ENCODE measurements at regions not wholly inside any gene's neighbourhood (a gene's known extent, or its start where the extent isn't known, plus 50 kb on each side); places are given as distances from the start of the nearest gene placed in this dataset.
"Not testable (repeated sequence)": the region's sequence is repeated elsewhere in the genome, so short reads cannot be mapped to it uniquely, and the experiment has no call there.

DNA sequence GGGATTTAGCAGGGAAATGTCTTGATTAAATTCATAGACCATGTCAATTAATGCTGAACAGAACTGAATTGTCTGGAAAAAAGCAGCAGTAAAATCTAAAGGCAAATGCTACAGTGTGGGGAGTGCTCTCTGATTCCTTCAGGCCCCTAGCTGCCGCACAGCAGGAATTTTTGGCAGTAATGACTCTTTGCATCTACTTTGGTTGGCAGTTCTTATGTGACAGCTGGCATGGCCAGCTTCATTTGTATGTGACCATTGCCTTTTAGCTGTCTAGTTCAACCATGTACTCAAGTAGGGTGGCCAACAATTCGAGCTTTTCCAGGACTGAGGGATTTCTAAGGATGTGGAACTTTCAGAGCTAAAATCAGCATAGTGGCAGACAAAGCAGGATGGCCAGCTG is 499.1 kb upstream of the MAN1A1 start:
- DNase-seq: no peak

DNA sequence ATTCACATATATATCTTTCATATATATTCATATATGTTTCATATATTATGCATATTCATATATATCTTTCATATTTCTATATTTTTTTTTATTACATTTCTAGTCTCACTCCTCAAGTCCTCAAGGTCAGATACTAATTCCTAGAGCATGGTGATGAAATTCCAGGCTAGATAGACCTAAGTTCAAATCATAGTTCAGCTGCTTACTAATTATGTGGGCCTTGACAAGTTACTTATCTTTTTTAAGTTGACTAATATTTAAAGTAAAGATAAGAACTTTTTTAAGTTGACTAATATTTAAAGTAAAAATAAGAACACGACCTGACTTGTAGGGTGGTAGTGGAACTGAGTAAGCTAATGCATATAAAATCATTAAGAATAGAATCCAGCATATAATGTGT is 495.6 kb upstream of the MAN1A1 start:
- no peak for DNase-seq

DNA sequence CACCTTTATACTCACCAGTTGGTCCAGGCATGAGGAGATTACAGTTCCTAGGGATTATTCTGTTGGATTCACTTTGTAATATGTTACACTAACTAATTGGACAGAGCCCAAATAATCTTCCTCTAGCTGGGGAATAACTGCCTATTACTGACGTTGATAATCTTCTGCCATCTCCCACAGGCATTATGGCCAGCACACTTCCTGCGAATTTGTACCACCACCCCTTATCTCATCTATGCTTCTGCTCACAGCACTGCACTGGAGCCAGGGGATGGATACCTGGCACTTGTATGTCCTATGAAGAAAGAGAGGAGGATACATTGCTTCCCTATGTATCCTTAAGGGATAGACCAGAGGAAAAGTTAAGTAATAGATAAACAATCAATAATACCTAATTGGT is 494.8 kb upstream of the MAN1A1 start:
- no peak for DNase-seq

DNA sequence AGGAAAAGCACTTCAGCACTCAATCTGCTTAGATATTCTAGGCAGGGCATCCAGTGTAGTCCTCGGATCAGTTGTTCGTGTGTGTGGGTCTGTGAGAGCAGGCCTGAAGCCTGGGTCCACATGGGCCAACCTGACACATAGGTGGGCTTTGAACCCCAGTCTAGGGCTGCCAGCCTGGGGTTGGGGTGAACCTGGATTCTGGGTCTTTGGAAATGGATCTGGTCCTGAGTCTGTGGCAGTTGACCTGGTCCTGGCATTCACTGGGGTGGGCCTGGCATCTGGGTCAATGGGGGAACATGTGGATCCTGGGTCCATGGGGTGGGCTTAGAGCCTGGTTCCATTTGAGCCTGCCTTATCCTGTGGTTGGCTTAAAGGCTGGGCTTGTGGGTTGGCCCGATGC is 492.6 kb upstream of the MAN1A1 start:
- no peak for DNase-seq

DNA sequence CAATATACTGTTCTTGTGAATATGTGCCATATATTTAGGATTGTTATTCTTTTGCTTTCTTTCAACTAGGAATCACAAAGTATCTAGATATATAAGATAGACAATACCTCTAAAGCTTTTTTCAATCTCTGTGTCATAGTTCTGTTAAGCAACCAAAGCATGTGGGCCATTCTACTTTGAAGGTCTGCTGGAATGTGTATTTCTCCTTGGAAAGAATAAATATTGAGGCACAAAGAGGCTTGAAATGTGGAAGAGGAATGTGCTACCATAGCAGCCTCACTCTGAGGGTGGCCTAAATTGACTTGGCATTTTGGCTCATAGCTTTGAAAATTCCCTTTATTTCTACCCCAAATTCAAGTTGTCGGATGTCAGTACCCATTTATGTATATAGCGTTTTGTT is 488.5 kb upstream of the MAN1A1 start:
- DNase-seq: no peak

DNA sequence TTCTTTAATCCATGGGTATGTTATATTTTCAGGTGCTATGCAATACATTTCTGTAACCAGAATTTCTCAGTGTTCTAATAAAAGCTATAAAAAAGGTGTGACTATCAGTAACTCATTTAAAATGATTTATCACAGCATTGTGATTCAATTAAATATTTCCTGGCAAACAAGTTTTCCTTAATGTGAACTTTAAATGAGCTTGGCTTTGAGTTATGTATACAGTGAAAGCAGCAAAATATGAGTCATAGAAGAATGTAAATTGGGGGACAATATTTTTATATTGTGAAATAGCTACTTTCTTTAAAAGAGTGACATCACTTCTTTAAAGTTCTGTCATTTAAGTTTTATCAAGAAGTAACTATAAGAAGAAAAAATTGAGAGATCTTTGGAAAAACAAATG is 484.9 kb upstream of the MAN1A1 start:
- DNase-seq: no peak

DNA sequence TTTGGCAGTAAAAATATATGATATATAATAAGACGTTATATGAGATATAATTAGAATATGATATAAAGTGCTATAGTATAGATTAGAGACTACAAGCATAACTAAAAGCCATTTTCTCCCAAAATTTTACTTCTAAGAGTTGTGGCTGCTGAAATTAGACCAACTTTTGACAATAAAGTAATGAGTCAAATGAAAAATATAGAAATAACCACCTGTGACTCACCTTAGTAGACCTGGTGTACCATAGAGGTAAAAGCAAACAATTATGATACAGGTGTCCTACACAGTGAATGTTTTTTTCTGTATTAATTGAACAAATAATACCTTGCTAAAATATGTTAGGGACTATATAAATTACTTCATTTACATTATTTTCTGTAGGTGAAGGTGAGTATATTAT is 482.9 kb upstream of the MAN1A1 start:
- DNase-seq: no peak

DNA sequence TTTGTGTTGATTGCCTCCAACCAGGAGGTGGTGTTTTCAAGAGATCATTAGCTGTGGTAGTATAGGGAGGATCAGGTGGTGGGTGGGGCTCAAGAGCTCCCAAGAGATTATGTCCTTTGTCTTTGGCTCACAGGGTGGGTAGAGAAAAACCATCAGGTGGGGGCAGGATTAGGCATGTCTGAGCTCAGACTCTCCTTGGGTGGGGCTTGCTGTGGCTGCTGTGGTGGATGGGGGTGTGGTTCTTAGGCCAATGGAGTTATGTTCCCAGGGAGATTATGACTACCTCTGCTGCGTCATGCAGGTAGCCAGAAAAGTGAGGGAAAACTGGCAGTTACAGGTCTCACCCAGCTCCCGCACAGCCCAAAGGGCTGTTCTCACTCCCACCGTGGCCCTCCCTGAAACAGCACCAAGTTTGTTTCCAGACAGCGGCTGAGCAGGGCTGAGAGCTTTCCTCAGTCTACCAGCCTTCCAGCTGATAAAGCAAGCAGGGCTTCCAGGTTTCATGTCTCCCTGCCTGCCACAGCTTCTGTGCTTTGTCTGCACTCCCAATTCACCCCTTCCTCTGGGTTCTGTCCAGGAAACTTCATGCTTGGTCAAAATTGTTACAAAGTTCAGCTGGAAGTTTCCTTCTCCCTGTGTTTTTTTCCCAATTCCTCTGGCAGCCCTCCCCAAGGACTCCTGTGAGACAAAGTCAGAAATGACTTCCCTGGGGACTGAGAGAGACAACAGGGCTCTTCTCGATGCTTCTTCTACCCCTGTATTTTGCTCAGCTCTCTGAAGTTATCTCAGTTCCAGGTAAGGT is 481.1 kb upstream of the MAN1A1 start:
- no peak for DNase-seq

DNA sequence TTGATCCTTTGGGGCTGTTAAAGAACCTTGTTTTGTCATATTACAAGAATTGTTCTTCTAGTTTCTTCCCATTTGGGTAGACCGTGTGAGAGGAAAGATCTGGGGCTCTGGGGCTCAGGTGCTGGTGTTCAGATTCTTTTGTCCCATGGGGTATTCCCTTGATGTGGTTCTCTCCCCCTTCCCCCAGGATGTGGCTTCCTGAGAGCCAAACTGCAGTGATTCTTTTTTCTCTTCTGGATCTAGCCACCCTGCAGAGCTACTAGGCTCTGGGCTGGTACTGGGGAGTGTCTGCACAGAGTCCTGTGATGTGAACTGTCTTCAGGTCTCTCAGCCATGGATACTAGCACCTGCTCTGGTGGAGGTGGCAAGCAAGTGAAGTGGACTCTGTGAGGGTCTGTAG is 480.5 kb upstream of the MAN1A1 start:
- no peak for DNase-seq

DNA sequence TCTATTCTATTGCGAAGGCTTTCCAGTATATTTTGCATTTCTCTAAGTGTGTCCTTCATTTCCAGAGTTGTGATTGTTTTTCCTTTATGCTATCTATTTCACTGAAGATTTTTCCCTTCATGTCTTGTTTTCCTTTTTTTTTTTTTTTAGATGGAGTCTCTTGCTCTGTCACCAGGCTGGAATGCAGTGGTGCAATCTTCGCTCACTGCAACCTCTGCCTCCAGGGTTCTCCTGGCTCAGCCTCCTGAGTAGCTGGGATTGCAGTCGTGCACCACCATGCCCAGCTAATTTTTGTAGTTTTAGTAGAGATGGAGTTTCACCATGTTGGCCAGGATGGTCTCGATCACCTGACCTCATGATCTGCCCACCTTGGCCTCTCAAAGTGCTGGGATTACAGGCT is 479.9 kb upstream of the MAN1A1 start:
- not testable (repeated sequence) for DNase-seq

DNA sequence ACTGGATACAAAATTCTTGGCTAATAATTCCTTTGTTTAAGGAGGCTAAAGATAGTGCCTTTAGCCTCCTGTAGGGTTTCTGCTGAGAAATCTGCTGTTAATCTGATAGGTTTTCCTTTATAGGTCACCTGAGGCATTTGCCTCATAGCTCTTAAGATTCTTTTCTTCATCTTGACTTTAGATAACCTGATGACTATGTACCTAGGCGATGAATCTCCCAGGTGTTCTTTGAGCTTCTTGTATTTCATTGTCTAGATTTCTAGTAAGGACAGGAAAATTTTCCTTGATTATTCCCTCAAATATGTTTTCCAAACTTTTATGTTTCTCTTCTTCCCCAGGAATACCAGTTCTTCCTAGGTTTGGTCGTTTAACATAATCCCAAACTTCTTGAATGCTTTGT is 479.4 kb upstream of the MAN1A1 start:
- no peak for DNase-seq

DNA sequence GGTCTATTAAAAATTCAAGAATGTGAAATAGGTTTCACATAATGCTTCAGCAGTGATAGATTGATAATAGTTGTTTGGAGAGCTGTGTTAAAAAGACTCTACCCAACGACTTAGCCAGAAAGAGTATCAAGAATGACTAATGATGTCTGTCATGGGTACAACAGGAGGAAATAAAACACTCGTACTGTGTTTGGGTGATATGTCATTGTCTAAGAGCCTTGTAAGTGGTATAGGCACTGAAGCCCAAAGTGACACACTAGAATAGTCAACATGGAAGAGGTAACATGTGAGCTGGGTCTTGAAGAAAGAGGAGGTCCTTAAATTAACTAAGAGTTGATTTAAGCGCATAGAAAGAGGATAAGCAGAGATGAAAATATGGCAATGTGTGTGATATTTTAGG is 471.8 kb upstream of the MAN1A1 start:
- no peak for DNase-seq

DNA sequence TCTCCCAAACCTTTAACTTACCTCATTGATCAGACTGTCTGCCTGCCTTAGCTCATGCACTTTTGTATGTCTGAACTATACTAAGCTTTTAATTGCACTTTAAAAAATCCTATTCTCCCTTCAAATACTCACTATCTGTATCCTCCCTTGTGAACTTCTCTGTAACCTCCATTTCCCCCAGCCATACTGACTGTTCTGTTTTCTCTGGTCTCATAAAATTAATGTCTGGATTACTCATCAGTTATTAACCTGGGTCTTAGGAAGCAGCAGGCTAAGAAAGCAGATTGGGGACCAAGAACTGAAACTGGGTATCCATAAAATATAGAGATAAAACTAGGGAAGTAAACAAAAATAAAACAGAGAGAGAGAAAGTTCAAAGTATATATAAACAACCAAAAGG is 469.3 kb upstream of the MAN1A1 start:
- no peak for DNase-seq

DNA sequence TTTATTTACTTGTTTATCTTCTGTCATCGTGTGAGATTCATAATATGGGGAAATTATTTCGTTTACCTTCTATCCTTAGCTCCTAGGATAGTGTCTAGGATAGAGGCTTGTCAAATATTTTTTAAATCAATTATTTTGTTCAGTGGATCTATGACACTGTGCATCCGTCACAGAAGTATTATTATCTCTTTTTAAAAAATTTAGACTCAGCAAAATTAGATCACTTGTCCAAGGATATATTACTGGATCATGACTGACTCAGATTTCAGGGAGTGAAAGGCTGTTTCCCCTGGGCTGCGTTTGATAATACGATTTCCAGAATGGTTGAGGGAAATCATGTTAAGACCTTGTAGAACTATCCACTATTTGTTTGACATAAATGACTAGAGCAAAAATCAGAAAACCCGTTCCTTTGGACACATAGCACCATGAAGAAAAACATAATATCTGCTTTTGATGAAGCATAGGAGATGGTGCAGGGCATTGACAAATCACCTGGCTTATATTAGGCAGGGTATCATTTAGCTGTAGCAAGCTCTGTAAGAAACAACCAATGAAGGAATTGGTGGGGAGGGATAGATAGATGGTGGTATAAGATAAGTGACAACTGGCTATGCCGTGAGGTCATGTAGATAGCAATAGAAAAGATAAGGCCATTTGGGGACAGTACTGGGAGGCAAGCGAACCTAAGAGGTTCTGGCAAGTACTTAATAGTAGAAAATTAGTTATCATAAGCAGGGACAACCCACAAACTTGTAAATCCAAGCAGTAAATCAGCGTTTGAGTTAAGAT is 465.2 kb upstream of the MAN1A1 start:
- DNase-seq: no peak

DNA sequence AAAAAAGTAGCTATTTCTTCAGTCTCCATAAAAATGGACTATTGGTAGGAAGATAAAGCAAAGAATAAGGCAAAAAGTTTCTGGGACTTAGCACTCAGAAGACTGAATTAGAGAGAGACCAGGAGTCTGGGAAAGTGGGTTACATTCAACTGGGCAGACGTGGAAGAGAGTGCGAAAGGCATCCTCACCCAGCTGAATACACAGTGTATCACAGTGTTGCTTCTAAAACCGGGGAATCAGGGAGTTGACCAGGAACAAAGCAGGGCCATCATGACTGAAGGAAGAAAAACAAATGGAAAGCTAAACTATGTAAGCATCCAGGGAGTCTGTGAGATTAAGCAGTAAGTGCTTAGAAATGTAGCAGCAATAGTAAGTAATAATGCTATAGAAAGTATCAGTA is 452.9 kb upstream of the MAN1A1 start:
- no peak for DNase-seq

DNA sequence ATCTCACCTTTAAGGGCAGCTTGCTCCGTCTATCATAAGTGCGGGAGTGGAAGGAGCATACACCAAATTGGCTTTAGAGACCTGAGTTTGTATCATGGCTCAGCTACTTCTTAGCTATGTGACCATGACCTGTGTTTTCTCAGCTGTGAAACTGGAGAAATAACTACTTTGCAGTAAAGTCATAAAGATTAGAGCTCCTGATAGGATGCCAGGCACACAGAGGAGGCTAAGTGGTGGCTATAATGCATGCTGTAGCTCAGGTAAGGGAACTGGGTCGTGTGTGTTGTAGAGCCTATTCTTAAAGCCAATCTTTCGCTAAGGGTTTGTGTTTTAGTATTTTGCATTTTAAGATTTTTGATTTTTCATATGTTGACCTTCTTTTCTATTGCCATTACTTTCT is 451.5 kb upstream of the MAN1A1 start:
- no peak for DNase-seq

DNA sequence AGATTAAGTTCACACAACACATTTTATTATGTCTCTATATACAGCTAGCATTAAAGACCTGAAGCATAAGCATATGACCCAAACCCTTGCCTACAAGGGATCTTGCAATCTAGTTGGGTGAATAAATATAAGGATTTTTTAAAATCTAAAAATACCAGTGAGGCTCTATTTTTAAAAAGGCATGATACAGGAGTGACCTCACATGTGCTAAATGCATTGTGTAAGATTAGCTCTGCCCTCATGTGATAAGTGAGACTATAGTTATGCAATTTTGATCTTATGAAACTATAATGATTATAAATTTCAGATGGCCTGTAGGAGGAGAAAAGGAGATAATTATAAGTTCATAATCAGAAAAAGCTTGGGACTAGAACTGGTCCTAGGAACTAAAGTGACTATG is 451.0 kb upstream of the MAN1A1 start:
- no peak for DNase-seq

DNA sequence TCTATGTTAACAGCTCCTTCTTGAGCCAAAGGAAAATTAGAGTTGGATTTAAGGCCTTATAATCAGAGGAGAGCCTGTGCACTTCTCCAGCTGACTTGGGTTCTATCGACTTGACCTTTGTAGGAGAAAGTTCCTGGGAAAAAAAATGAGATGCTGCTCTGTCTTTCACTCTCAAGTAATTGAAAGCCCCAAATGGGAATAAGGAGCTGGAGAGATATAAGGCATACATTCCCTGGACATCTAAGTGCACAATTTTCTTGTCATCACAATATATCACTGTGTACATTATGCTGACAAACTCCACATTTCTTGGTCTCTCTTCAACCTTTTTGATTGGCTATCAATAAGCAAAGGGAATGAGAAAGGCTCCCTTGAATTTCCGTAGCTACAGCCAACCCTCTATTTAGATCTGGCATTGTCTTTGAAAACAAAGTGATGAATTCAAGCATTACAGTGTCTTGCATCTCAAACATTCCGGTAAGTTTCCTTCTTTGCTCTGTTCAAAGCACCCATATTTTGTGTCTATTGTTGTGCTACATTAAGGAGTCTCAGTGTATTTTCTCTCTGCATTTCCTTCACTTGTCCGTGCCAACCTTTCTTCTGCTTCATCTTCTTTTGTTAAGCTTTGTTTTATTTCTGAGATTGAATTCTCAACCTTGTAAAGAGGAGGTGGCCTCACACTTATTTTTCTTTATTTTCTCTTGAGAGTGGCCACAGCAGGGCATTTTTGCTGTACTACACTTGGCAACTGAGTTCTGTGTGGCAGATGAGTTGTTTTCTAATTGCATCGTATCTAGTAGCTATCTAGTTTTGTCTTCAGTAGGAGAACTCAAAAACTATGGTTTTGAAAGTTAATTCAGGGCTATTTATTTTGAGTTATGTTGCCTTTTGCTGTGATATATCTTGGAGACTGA is 450.3 kb upstream of the MAN1A1 start:
- no peak for DNase-seq

DNA sequence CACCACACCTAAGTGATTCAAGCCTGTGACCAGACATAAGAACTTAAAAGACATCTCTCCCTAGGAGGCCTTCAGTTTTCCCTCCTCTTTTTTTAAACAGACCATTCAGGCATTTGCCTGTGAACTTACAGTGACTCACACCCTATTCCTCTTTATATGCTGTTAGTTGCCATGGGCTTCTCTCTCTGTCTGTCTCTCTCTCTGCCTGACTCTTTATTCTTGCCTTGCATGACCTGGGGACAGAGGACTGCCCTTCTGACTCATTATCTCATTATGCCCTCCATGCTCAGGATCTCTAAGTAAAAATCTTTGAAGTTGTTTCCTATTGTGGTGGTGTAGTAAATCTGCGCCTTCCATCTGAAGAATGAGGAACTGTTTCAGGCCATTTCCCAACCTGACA is 442.2 kb upstream of the MAN1A1 start:
- no peak for DNase-seq

DNA sequence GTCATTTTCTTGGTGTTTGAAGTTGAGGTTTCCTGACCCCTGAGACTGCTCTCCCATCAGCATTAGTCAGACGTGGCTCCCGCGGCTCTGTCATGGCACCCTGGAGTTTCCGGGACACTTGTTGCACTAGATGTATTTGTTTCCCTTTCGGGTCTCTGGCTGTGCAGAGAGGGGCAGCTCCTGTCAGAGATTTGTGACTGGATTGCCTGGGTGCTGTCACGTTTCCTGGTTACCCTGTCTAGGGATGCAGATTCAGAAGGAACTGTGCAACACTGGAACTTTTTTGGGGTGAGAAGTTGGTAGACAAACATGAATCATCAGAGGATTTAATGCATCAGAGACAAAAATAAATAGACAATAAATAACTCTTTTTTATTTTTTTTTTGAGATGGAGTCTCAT is 431.8 kb upstream of the MAN1A1 start:
- no peak for DNase-seq

DNA sequence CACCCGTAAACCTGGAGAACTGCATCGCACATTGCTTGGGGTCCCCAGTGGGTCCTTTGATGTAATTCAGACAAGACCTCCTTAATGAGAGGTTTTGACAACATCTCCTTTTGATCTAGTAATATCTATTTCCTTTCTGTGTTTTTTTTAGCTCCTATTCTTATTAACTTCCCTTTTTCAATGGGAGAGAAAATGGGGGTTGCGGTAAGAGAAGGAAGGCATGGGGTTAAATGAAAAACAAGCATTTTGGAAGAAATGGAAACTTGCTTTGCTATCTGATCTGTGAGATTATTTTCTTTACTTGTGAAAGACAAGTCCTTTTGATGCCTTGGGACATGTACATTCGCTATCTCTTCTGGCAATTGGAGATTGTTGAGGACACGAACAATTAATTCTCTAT is 418.6 kb upstream of the MAN1A1 start:
- DNase-seq: no peak

DNA sequence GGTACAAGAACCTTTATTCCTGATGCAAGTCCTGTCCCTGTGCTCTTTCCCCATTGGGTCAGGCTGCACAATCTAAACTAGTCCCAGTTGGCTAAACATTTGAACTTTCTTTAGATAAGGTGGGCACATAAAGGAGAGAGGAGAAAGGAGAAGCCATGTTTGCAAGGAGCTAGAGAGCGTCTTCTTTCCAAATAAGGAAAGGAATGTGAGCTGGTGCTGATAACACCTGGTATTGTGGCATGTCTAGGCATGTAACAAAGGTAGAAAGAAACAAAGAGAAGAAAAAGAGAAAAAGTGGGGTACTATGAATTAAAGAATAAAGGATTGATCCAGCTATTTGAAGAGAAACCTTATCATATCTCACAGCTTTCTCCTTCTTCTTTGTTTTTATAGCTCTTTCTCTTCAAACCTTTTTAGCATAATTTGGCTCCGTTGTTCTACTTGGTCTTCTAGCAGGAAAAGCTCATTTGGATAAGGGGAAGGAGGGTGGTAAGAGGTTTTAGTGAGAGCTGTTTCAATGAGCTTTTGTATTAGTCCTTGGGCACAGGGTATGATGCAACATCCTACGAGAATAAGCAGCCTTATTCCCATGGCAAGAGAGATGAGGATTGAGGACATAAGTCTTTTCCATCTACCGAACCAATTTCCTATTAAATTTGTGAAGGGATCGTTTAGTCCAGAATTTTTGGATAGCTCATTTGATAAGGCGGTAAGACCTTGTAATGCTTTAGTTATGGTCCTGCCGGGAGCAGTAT is 415.5 kb upstream of the MAN1A1 start:
- DNase-seq: no peak

DNA sequence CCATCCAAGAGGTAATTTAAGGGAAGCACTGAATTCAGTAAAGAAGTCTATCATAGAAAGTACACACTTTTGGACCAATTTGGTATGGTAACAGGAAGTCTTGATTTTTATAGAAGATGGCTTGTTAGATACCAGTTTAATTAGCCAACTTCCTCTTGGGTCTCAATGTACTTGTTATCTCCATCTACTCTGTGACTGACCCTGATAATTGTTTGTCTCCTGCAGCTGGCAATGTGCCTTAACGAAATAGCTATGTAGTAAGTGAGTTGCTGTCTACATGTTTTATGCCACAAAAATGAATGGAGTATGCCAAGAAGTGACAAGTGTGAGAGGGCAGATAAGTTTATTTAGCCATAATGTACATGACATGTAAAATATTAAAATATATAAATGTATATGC is 410.5 kb upstream of the MAN1A1 start:
- no peak for DNase-seq
